ENCODE measurements at regions not wholly inside any gene's neighbourhood (a gene's known extent, or its start where the extent isn't known, plus 50 kb on each side); places are given as distances from the start of the nearest gene placed in this dataset.
"Not testable (repeated sequence)": the region's sequence is repeated elsewhere in the genome, so short reads cannot be mapped to it uniquely, and the experiment has no call there.

DNA sequence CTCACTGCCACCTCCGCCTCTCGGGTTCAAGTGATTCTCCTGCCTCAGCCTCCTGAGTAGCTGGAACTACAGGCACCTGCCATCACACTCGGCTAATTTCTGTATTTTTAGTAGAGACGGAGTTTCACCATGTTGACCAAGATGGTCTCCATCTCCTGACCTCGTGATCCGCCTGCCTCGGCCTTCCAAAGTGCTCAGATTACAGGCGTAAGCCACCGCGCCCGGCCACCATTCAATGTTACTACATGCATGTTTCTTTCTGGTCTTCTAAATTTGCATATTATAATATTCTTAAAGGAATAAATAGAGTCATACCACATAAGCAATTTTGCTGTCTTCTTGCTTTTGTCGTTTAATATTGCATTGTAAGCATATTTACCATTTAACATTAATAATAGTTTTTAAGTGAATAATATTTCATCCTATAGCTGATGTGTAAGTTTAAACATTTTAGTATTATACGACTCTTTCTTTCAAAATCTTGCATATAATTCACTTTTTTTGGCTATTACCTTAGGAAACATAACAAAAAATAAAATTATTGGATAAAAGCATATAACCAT is 1270.4 kb downstream of the ADGRL3 start:
- H3K36me3 Mint-ChIP-seq, result peaks cover 0 to 4% of the 10 kb centered on the region in 2 donors
- no peak for ATAC-seq

DNA sequence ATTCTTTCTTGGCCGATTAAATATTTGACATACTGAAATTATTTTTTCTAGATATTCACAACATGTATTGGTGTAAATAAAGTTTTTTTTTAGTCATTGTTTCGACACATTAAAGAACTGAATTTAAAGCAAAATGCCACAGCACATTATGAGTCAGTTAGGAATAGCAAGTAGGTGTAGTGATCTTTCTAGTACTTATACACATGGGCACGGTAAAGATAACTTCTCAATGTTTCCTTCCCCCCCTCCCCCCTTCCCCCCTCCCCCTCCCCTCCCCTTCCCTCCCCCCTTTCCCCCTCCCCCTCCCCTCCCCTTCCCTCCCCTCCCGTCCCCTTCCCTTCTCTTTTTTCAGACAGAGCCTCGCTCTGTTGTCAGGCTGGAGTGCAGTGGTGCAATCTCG is 1269.9 kb downstream of the ADGRL3 start:
- Mint-ChIP-seq H3K9me3 (peaks cover 7 to 19% of the 10 kb centered on the region in 2 donors), H3K27ac (no peak overlapping the region), H3K36me3 (peaks cover 0 to 4% of the 10 kb centered on the region in 2 donors)
- ATAC-seq (no peak), DNase-seq (ENCODE audit: low spot score in 2 of 2) (no peak)

More for the DNA sequence above, 1270.4 kb downstream of the ADGRL3 start:
- Mint-ChIP-seq H3K27ac (no peak overlapping the region), H3K9me3 (peaks cover 7 to 19% of the 10 kb centered on the region in 2 donors)
- no peak for DNase-seq (ENCODE audit: low spot score in 2 of 2)

DNA sequence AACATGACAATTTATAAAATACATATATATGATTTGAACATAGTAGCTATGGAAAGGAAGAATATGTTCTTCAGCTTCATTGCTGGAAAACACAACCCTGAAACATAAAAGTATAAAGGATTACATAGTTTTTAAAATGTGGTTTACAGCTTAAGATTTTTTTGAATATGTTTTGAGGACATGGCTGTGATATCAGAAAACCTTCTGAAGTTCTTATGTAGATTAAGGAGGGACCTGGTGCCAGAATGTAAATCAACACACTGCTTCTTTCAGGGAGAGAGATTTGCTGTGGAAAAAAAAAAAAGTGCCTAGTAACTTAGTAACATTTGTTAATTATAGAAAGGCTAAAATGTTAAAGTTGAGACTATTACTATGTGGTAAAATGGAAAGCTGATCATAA is 1261.8 kb downstream of the ADGRL3 start:
- no peak for ATAC-seq
- peaks cover 20 to 23% of the 10 kb centered on the region in 2 donors for H3K9me3 Mint-ChIP-seq
- peaks cover 0 to 5% of the 10 kb centered on the region in 2 donors for H3K36me3 Mint-ChIP-seq
- H3K27ac Mint-ChIP-seq, result no peak overlapping the region
- no peak for DNase-seq (ENCODE audit: low spot score in 2 of 2)

DNA sequence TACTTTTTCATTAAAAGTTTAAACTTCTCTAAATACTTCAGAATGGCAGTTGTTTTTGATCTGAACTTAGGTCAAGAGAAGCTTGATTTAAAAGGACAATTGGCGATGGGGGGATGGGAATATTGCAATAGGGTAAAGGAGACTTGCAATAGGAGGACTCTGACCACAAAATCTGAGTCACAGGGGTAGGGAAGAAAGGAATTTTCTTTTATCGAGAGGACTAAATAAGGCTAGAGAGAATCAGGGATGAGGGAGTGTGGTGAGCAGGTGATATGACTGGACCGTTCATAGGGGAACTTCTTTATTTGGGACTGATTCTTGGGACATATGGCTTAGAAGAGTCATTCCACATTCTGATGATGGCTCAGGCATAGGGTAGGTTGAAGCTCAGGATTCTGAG is 1260.2 kb downstream of the ADGRL3 start:
- ATAC-seq (no peak), DNase-seq (ENCODE audit: low spot score in 2 of 2) (no peak)
- H3K9me3 Mint-ChIP-seq, result peaks cover 16% of the 10 kb centered on the region in 2 donors
- no peak overlapping the region for H3K27ac Mint-ChIP-seq
- H3K36me3 Mint-ChIP-seq, result peaks cover 0 to 5% of the 10 kb centered on the region in 2 donors

DNA sequence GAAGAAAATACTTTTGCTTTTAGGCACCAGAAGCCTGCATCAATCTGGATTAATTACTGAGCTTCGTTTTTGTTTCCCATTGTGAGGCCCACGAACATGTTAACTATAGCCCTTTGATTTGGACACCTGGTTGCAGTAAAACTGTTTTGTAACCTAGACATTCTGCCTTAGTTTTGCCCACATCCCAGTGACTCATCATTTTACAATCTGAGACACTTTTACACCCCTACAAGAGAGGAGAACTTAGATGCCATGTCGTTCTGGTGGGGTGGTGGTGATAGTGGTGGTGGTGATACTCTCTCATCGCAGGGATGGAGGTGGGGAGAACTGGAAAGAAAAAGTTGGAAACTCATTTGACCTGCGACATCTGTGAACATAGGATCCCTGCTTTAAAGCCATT is 1257.2 kb downstream of the ADGRL3 start:
- peaks cover 12% of the 10 kb centered on the region in 2 donors for H3K9me3 Mint-ChIP-seq
- DNase-seq (ENCODE audit: low spot score in 2 of 2) (no peak), ATAC-seq (no peak)
- peaks cover 0 to 5% of the 10 kb centered on the region in 2 donors for H3K36me3 Mint-ChIP-seq
- no peak overlapping the region for H3K27ac Mint-ChIP-seq

DNA sequence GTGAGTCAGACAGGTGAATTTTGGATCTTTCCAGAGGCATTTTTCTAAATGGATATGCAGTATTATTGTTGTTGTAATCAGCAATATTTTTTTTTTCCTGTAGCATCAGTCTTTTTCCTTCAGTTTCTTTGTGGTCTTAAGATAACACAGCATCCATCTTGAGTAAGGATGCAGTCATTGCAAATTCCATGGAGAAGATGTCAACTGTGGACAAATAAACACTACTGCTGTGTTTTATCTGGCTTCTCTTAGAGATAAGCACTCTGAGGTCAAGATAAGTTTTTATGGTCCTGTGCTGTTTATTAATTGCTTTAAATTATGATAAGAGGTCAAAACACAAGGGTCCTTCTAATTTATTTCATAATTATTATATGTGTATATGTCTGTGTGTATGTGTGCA is 1255.7 kb downstream of the ADGRL3 start:
- peaks cover 0 to 5% of the 10 kb centered on the region in 2 donors for H3K36me3 Mint-ChIP-seq
- no peak for ATAC-seq

DNA sequence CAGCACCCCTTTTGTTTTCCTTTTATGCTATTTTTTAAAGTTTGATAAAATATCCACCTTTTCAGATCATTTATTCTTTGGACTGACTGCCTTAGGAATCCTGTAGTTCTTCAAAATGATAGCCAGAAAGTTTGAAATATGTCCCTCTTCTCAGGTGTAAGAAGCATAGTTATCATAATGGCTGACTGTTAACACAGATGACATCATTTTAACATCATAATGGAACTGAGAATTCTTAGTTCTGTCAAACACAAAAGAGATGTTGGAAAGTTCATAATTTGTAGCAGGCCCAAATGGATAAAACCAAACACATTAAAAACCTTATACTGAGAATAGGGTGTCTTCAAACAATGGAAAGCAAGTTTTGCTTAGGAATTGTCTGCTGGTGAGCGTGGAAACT is 1254.4 kb downstream of the ADGRL3 start:
- no peaks in the 10 kb centered on the region for H3K36me3 Mint-ChIP-seq
- no peak overlapping the region for H3K27ac Mint-ChIP-seq
- H3K9me3 Mint-ChIP-seq, result peaks cover 4 to 6% of the 10 kb centered on the region in 2 donors
- DNase-seq (ENCODE audit: low spot score in 2 of 2), result no peak
- ATAC-seq, result no peak

More for the DNA sequence above, 1255.7 kb downstream of the ADGRL3 start:
- no peak overlapping the region for H3K27ac Mint-ChIP-seq
- peaks cover 12% of the 10 kb centered on the region in 2 donors for H3K9me3 Mint-ChIP-seq
- no peak for DNase-seq (ENCODE audit: low spot score in 2 of 2)

DNA sequence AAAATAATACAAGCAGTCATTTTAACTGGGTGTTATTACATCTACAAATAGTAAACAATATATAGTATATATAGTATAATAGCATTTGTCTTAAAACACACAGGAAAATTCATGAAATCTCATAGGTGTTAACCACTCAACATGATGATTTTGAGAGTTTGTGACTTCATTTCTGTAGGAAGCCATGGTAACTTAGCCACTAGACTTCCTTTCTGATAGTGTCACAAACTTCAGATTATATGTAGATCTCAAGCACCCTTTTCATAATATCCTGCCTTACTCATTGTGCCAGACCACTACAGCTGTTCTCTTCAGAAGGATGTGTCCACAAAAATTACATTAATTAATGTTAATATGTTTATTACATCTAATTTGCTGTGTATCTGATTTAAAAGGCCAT is 1250.6 kb downstream of the ADGRL3 start:
- DNase-seq (ENCODE audit: low spot score in 2 of 2) (no peak), ATAC-seq (no peak)
- Mint-ChIP-seq H3K9me3 (peaks cover 3 to 5% of the 10 kb centered on the region in 2 donors), H3K27ac (no peak overlapping the region), H3K36me3 (no peaks in the 10 kb centered on the region)

DNA sequence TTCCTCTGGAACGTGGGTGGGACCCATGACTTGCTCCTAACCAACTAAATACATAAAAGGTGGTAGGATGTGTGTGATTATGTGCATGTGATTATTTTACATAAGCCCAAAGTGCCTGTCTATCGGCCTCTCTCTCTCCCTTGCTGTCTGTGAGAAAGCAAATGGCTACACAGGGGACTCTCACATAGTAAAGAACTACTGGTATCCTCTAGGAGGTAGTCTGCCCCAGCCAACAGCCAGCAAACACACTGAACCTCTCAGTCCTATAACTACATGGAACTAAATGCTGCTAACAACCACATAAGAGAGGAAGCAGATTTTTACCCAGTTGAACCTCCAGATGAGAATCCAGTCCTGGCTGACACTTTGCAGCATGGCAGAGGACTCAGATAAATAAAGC is 1249.4 kb downstream of the ADGRL3 start:
- Mint-ChIP-seq H3K36me3 (no peaks in the 10 kb centered on the region), H3K27ac (no peak overlapping the region), H3K9me3 (peaks cover 3 to 9% of the 10 kb centered on the region in 2 donors)
- ATAC-seq, result no peak
- DNase-seq (ENCODE audit: low spot score in 2 of 2), result no peak

DNA sequence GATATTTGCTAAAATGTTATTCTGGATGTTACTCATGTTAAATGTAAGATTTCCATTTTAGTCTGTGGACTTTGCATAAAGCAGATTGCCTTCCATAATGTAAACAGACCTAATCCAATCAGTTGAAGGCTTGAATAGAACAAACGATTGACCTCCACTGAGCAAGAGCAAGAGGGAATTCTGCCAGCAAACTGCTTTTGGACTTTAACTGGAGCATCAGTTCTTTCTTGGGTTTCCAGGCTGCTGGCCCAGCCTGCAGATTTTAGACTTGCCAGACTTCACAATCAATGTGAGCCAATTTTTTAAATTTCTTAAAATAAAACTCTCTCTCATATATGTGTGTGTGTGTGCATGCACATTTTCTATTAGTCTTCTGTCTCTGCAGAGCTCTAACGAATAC is 1248.8 kb downstream of the ADGRL3 start:
- Mint-ChIP-seq H3K27ac (no peak overlapping the region), H3K9me3 (peaks cover 3 to 9% of the 10 kb centered on the region in 2 donors), H3K36me3 (no peaks in the 10 kb centered on the region)
- ATAC-seq (no peak), DNase-seq (ENCODE audit: low spot score in 2 of 2) (no peak)

DNA sequence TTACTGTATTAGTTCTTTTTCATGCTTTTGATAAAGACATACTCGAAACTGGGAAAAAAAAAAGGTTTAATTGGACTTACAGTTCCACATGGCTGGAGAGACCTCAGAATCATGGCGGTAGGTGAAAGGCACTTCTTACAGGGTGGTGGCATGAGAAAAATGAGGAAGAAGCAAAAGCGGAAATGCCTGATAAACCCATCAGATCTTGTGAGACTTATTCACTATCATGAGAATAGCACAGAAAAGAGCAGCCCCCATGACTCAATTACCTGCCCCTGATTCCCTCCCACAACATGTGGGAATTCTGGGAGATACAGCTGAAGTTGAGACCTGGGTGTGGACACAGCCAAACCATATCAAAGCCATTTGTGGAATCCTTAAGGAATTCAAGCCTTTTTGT is 1238.9 kb downstream of the ADGRL3 start:
- no peak for DNase-seq (ENCODE audit: low spot score in 2 of 2)
- H3K9me3 Mint-ChIP-seq, result peaks cover 40 to 42% of the 10 kb centered on the region in 2 donors
- no peak overlapping the region for H3K27ac Mint-ChIP-seq
- ATAC-seq, result no peak
- peaks cover 0 to 6% of the 10 kb centered on the region in 2 donors for H3K36me3 Mint-ChIP-seq

DNA sequence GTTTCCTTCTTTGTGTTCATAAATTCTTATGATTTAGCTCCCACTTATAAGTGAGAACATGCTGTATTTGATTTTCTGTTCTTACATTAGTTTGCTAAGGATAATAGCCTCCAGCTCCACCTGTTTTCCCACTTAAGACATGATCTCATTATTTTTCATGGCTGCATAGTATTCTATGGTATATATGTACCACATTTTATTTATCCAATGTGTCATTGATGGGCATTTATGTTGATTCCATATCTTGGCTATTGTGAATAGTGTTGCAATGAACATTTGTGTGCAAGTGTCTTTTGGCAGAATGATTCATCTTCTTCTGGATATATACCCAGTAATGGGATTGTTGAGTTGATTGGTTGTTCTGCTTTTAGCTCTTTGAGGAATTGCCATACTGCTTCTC is 1234.8 kb downstream of the ADGRL3 start:
- Mint-ChIP-seq H3K36me3 (peaks cover 0 to 6% of the 10 kb centered on the region in 2 donors), H3K27ac (no peak overlapping the region), H3K9me3 (peaks cover 20 to 31% of the 10 kb centered on the region in 2 donors)
- ATAC-seq (no peak), DNase-seq (ENCODE audit: low spot score in 2 of 2) (no peak)

DNA sequence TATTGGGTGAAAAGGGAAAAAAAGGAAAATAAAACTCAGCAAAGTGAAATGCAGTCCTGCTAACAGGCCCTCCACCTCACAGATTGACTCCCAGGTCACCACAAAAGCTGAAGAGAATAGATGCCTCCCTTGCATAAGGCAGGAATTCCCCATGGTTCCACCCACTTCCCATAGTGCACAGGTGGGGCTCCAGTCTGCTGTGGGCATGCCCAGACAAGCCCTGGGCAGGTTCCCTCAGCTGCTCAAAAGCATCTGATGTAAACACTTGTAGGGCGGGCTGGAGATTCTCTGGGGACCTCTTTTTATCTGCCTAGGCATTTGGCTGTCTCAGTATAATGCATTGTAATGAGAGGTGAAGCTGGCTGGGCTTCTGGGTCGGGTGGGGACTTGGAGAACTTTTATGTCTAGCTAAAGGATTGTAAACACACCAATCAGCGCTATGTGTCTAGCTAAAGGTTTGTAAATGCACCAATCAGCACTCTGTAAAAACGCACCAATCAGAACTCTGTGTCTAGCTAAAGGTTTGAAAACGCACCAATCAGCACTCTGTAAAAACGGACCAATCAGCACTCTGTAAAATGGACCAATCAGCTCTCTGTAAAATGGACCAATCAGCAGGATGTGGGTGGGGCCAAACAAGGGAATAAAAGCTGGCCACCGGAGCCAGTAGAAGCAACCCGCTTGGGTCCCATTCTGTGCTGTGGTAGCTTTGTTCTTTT is 1231.5 kb downstream of the ADGRL3 start:
- DNase-seq (ENCODE audit: low spot score in 2 of 2); H3K27ac Mint-ChIP-seq; ATAC-seq; H3K36me3 Mint-ChIP-seq: not testable (repeated sequence)
- H3K9me3 Mint-ChIP-seq, result peaks cover 18 to 19% of the 10 kb centered on the region in 2 donors

DNA sequence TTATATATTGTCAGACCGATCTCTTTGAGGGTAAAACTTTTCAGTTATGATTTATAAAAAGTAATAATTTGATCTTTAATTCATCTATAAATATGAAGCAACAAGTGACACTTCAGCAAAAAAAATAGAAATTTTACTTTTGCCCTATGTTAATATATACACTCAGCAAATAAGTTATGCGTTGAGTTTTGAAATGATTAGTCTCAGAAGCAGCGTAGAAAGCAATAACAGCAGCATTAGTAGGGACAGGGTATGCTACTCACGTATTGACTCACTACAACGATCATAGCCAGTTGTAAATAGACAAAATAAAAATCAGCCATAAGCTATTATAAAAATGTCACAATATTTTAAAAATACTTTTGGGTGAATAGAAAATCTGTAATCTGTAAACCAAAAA is 1229.2 kb downstream of the ADGRL3 start:
- DNase-seq (ENCODE audit: low spot score in 2 of 2), result no peak
- ATAC-seq, result no peak
- Mint-ChIP-seq H3K36me3 (peaks cover 0 to 10% of the 10 kb centered on the region in 2 donors), H3K9me3 (peaks cover 8 to 17% of the 10 kb centered on the region in 2 donors), H3K27ac (no peak overlapping the region)

DNA sequence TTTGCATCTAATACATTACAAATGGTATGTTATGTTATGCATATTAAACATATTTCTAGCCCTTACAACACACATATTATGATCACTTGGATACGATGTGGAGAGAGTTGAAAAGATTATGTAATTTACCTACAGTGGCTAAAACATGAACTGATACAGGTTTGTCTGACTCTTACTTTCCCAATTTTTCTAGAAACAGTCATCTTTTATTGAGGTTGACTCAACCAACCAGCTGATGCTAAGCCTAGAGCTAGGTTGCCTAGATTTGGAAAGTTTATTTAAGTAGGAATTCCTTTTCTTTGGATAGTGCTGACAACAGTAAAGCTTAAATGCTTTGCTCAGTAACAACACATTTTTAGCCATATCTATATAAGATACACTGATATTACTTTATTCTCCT is 1215.1 kb downstream of the ADGRL3 start:
- Mint-ChIP-seq H3K36me3 (no peaks in the 10 kb centered on the region), H3K27ac (no peak overlapping the region), H3K9me3 (peaks cover 16 to 19% of the 10 kb centered on the region in 2 donors)
- ATAC-seq (no peak), DNase-seq (ENCODE audit: low spot score in 2 of 2) (no peak)

DNA sequence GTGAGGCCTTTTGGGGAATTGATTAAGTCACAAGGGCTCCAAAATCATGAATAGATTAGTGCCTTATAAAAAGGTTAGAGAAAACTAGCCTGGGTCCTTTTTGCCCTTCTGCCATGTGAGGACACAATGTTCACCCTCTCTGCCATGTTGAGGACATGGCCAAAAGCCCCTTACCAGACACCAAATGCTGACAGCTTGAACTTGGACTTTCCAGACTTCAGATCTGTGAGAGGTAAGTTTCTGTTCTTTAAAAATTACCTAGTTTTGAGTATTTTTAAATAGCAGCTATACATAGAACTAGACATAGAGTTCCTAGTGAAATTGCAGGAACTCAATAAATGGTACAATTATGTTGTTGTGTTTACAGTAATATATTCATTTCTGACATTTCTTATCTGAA is 1214.4 kb downstream of the ADGRL3 start:
- H3K9me3 Mint-ChIP-seq, result peaks cover 15 to 17% of the 10 kb centered on the region in 2 donors
- no peak overlapping the region for H3K27ac Mint-ChIP-seq
- ATAC-seq, result no peak

DNA sequence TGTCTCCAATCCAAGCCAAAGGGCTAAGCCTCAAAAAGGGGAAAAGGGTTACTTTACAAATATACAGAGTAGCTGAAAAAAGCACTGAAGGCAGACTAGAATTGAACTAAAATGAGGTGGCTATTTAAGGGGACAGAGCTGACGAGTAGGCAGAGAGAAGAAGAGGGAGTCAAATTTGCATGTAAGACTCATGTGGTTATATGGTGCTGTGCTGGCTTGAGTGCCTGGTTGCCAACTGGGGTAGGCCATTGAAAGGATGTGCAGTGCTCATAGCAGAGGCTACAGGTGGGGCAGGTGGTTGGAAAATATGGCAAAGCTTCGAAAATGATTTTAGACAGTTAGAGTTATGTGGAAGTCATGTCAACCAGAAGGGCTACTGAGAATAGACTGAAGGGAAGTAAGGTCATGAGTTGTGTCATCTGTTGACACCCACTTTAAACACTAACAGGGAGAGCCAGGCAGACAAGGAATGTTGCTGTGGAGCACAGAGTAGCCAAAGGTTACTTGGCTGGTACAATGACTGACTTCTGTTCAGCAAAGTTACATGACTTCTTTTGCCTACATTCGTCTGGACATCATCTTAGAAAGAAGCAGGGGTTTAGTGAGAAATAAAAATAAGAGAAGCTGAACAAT is 1210.4 kb downstream of the ADGRL3 start:
- no peak for DNase-seq (ENCODE audit: low spot score in 2 of 2)
- ATAC-seq, result no peak
- Mint-ChIP-seq H3K9me3 (peaks cover 13 to 15% of the 10 kb centered on the region in 2 donors), H3K36me3 (peaks cover under 1 to 4% of the 10 kb centered on the region in 2 donors), H3K27ac (no peak overlapping the region)

More for the DNA sequence above, 1214.4 kb downstream of the ADGRL3 start:
- H3K36me3 Mint-ChIP-seq, result no peaks in the 10 kb centered on the region
- no peak for DNase-seq (ENCODE audit: low spot score in 2 of 2)

Measured in activated naive CD4-positive, alpha-beta T cell treated with anti-CD3 and anti-CD28 coated beads, Interleukin-2, amount 50 U/mL, for 72 hours (primary cell).